ENCODE measurements at regions not wholly inside any gene's neighbourhood (a gene's known extent, or its start where the extent isn't known, plus 50 kb on each side); places are given as distances from the start of the nearest gene placed in this dataset.

- DNase-seq, result no peak
Measured at GRCh38 chr18:65547046-65547445, 203.8 kb upstream of the CDH7 start.

- no peak for DNase-seq
Measured at GRCh38 chr18:65544701-65545100, 206.1 kb upstream of the CDH7 start.

GRCh38 chr18:65527879-65528633 lies 222.8 kb upstream of the CDH7 start:
- no peak for DNase-seq

DNA sequence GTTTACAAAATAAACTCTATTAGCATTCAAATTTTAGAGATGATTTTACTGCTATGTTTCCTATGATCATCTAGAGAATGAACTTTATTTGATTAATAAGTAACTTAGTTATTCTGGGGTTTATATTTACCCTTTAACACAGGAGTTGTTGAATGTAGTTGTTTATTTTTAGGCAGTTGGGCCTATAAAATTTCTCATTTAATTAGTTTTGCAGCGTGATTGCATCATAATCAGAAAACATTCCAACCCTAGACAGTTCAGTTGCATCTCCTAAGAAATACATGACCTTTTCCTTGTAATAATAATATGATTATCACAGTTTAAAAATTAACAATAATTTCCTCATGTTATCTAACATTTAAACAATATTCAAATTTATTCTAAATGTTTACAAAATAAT lies 224.7 kb upstream of the CDH7 start:
- no peak for DNase-seq

DNA sequence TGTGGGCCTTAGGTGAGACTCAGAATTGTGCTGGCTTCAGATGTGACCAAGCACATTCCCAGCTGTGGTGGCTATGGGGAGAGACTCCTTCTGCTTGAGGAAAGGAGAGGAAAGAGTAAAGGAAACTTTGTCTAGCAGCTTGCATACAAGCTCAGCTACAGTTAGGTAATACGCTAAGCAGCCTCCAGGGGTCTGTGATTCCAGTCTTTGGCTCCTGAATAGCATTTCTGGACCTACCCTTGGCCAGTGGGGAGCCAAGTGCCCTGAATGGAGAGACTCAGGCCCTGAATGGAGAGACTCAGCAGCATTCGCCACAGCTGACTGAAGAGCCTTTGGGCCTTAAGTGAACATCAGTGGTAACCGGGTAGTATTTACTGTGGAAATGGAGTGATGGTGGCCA lies 227.4 kb upstream of the CDH7 start:
- DNase-seq, result no peak

DNA sequence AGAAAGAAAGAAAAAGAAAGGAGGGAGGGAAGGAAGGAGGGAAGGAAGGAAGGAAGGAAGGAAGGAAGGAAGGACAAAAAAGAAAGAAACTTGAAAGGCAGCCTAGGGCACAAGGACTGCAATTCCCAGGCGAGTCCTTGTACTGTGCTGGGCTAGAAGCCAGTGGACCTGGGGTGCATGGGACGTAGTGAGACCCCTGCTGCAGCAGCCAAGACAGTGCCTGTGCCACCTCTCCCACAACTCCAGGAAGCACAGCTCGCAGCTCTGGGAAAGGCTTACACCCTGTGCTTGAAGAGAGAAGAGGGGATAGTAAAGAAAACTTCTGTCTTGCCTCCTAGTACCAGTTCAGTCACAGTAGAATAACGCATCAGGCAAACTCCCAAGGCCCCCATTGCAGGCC lies 227.9 kb upstream of the CDH7 start:
- DNase-seq, result no peak

DNA sequence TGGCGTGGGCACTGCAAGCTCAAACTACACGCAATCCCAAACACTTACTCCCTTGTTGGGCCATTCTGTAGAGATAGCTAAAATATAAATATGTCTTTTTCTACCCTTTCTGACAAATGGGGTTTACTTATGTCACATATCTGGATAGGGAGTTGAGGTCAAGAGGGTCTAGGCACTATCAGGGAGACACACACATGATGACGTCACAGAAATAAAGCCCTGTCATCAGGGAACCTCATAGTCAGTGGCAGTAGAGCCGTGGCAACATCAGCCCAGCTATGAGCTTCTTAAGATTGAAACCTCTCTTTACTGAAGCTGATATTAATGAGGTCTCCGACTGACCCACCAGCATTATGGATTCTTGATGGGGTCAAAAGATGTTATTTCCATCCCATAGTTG lies 234.6 kb upstream of the CDH7 start:
- DNase-seq, result no peak

- DNase-seq, result no peak
Measured at GRCh38 chr18:65498605-65499004, 252.2 kb upstream of the CDH7 start.

- no peak for DNase-seq
Measured at GRCh38 chr18:65487569-65487968, 263.2 kb upstream of the CDH7 start.

- DNase-seq, result no peak
Measured at GRCh38 chr18:65477455-65477854, 273.4 kb upstream of the CDH7 start.

GRCh38 chr18:65468881-65469280 lies 281.9 kb upstream of the CDH7 start:
- peak in 2 of 14 donors; percentile 8 to 91 for DNase-seq

- no peak for DNase-seq
Measured at GRCh38 chr18:65464361-65464760, 286.5 kb upstream of the CDH7 start.

- DNase-seq, result no peak
Measured at GRCh38 chr18:65459741-65460140, 291.1 kb upstream of the CDH7 start.

DNA sequence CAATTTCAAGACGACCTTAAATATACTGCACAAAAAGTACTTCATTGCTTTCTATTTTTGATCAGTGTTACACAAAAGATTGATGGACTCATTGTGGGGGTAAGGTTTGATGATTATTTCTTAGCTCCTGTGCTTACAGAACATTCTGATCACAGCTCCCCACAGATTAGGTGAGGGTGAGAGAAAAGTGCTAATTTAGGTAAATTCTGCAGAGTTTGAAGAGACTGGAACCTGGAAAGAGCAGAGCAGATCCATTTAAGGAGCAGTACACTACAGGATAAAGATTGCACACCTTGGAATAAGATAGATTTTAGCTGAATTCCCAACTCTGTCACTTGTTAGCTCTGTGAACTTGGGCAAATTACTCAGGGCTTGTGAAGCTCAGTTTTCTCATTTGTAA lies 291.9 kb upstream of the CDH7 start:
- DNase-seq, result no peak

DNA sequence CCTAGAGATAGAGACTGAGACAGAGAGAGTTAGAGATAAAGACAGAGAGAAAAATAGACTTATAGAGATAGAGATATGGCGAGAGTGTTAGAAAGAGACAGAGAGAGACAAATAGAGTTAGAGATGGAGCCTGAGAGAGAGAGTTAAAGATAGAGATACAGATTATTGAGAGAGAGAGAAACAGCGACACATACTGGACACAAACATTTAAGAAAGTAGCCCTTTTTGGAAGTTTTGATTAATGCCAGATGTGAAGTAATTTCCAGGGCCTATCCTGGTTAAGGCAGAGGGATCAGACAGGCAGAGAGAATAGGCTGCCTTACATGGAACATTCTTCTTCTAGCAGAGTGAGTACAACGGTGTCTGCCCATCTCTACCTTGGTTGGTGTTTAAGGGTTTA lies 311.6 kb upstream of the CDH7 start:
- no peak for DNase-seq

DNA sequence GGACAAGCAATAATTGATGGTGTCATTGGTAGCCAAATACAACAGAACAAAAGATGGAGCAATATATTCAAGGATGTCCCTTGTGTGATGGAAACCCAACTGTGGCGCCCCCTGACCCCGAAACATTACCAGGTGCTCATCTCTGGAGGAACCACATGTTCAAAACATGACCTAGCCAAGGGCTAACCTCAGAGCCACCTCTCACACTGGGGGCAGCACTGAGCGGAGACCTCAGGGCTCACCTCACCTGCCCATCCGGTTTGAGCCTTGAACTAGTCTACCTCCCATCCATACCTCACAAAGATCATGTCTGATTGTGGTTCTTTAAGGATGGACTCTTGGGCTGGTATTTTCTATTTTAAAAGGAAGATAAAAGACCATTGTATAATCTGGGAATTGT lies 314.4 kb upstream of the CDH7 start:
- DNase-seq, result no peak

DNA sequence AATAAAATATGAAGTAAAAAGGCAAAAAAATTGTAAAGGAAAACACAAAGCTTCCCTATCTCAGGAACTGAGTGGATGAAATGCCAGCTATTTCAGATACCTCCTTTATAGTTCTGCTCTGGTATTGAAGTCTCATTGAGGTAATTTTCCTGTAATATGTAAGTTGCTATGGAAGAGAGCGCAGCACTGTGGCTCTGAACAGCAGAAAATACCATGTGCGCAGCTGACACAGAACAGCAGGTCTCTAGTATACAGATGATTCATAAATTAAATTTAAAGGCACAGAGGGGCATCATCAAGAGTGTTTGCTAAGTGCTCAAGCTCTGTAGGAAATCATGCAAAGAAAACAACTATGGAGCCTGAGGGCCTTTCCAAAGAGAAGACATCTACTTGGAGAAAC lies 315.3 kb upstream of the CDH7 start:
- DNase-seq, result no peak

DNA sequence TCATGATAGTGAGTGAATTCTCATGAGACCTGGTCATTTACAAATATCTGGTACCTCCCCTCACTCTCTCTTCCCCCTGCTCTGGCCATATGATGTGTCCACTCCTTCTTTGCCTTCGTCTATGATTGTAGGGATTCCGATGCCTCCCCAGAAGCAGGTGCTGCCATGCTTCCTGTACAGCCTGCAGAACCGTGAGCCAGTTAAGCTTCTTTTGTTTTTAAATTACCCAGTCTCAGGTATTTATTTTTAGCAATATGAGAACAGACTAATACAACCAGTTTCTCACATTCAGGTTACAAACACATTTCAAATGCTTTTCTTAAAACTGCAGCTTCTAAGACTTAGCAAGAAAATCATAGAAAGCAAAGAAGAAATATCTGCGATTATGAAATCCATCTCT lies 321.2 kb upstream of the CDH7 start:
- DNase-seq, result no peak

- DNase-seq, result no peak
Measured at GRCh38 chr18:65425366-65425765, 325.4 kb upstream of the CDH7 start.

DNA sequence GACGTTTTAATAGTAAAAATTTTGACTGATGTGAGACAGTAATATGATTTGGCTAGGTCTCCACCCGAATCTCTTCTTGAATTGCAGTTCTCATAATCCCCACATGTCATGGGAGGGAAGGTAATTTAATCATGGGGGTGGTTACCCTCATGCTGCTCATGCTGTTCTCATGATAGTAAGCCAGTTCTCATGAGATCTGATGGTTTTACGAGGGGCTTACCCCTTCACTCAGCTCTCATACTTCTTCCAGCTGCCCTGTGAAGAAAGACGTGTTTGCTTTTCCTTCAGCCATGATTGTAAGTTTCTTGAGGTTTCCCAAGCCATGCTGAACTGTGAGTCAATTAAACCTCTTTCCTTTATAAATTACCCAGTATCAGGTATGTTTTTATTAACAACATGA lies 327.0 kb upstream of the CDH7 start:
- no peak for DNase-seq

GRCh38 chr18:65422544-65423136 lies 328.2 kb upstream of the CDH7 start:
- no peak for DNase-seq

- DNase-seq, result no peak
Measured at GRCh38 chr18:65415098-65415497, 335.7 kb upstream of the CDH7 start.

DNA sequence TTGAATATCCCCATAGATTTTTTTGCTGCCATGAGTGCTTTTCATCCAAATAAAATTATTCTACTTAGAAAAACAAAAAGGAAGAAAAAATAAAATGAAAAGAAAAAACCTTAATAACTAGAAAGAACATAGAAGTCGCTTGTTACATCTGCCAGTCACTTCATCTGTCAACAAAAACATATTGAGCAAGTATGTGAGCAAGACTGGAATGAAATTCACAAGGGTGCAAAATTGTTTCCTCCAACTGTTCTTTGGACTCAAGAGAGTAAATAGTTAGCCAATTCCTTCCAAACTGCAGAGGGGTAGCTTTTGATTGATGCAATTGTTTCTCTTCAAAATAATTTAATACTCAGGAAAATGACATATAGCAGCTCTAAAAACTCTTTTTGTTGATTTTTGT lies 336.3 kb upstream of the CDH7 start:
- no peak for DNase-seq

DNA sequence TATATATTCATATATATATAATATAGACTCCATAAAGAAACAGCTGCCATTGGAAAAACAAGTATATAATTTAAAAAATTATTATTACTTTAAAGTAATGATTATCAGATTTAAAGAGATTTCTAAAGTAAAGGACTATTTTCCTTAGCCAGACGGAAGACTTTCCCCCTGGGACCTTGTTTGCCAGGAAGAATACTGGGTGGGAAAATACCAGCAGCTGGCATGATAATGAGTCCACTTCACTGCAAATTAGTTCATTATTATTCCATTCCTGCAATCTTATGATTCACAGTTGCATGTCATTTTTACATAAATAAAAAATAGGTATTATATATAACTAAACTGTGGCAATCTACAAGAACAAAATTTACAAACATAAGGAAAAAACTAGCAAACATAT lies 339.8 kb upstream of the CDH7 start:
- DNase-seq, result peak in 1 of 14 donors; percentile 4

GRCh38 chr18:65409261-65409660 lies 341.6 kb upstream of the CDH7 start:
- DNase-seq, result peak in 1 of 14 donors; percentile 88

All from C1 segment of cervical spinal cord (tissue), 14 donors.